GM12872 (cell line): ENCODE measurements at regions not wholly inside any gene's neighbourhood (a gene's known extent, or its start where the extent isn't known, plus 50 kb on each side); places are given as distances from the start of the nearest gene placed in this dataset.

Source experiments
- CTCF ChIP-seq: IDR thresholded peaks from 3 replicates; pipeline ENCODE4 v1.5.1; 2011; ENCODE audit warnings: low read depth, mild to moderate bottlenecking, low read length, moderate library complexity; ENCODE audit not compliant: insufficient read depth

GRCh38 chr1:112245114-112245513 lies 150.9 kb upstream of the CTTNBP2NL start:
- TF ChIP-seq CTCF, result no peak

- TF ChIP-seq CTCF, result no peak
Observed at GRCh38 chr1:112247036-112247597, 148.9 kb upstream of the CTTNBP2NL start.

DNA sequence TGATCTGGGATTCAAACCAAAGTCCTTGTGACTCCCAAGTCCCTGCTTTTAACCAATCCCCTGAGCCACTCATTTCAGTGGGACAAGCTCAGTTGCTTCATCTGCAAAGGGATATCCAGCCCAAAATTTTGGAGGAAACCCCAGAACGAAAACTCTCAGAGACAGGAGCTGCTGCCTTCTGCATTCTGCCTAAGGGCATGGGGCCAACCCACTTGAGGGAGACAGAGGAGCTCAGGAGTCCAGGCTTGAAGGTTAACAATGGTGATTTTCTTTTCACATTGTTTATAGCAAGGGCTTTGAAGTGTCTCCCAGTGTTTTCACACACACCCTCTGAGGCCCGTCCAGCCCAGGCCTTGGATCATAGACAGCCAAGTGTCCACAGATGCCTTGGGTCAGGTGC lies 148.1 kb upstream of the CTTNBP2NL start:
- TF ChIP-seq CTCF, result no peak

GRCh38 chr1:112250892-112251291 lies 145.1 kb upstream of the CTTNBP2NL start:
- no peak for TF ChIP-seq CTCF

DNA sequence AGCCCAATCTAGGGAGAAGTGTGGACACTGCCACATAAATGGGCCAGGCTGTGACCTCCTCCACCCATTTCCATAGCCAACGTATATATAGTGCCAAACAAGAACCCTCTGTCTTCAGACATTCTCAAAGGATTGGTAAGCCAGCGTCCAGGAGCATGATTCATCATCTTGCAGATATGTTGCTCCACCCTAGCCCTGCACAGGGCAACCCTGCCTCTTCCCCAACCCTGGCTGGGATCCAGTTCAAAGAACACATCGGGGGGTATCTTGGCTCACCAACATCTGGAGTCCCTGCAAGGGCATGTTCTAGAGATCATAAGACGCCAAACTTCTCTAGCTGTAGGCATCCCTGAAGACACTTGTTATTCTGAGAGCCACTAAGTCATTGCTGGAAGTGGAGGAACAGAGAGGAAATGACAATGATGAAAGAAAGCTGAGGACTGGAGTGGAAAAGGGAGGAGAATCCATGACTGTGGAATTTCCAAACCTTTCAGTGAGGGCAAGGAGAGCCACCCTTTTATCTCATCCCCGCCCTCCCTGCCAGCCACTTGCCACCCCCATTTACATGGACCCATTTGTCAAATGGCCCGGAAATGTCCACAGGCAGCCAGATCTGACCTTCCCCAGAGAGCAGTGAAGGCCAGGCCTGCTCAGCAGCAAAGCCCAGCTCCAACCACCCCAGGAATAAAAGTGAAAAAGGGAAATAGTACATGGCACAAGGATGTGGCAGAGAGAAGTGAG lies 144.1 kb upstream of the CTTNBP2NL start:
- TF ChIP-seq CTCF, result no peak

DNA sequence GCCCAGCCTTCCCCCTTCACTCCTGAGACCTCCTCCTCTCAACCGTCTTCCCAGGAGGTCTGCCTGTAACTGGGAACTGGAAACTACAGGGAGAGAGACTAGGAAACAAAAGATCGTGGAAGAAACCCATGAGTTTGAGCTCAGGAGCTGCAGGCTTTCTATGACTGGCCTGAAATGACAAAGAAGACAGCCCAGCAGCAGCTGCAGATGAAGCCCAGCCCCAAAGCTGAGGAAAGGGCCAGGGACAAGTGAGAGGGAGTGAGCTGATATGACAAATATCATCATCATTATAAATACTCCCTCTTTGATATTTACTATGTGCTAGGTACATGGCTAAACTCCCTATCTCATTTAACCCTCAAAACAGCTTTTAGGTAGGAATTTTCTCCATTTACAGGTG lies 142.6 kb upstream of the CTTNBP2NL start:
- TF ChIP-seq CTCF, result no peak

DNA sequence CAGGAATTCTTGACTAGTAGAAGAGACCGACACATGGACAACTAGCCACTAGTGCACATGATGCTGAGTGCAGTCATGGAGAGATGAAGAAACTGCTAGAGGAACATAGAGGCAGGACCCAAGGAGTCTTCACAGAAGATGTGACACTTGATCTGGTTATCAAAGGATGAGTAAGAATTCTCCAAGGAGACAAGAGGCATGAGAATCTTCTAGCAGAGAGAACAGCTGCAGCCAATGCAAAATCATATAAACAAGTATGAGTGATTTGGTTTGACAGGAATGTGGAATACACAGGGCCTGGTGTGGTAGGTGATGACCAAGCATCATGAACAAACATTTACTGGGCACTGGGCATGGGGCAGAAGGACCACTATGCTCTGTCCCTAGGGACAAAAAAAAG lies 140.9 kb upstream of the CTTNBP2NL start:
- TF ChIP-seq CTCF, result no peak
